Loucy (cell line): ENCODE measurements at regions not wholly inside any gene's neighbourhood (a gene's known extent, or its start where the extent isn't known, plus 50 kb on each side); places are given as distances from the start of the nearest gene placed in this dataset.

Source experiments
- CTCF ChIP-seq: fragments of 200-600 bp; sonication (generic); conservative IDR thresholded peaks from 2 replicates; pipeline ENCODE4 v1.5.1; 2014; ENCODE audit warnings: mild to moderate bottlenecking, antibody characterized with exemption, low read length
- EZH2phosphoT487 ChIP-seq: fragments of 200-600 bp; IDR thresholded peaks from 2 replicates; pipeline ENCODE4 v1.6.1; 2018; ENCODE audit warnings: antibody characterized with exemption, mild to moderate bottlenecking, moderate library complexity, borderline replicate concordance

- TF ChIP-seq CTCF = no peak
- no peak for TF ChIP-seq EZH2phosphoT487
These were observed 581.6 kb downstream of the GALC start for GRCh38 chr14:87411370-87411769.
